ENCODE measurements at regions not wholly inside any gene's neighbourhood (a gene's known extent, or its start where the extent isn't known, plus 50 kb on each side); places are given as distances from the start of the nearest gene placed in this dataset.

DNA sequence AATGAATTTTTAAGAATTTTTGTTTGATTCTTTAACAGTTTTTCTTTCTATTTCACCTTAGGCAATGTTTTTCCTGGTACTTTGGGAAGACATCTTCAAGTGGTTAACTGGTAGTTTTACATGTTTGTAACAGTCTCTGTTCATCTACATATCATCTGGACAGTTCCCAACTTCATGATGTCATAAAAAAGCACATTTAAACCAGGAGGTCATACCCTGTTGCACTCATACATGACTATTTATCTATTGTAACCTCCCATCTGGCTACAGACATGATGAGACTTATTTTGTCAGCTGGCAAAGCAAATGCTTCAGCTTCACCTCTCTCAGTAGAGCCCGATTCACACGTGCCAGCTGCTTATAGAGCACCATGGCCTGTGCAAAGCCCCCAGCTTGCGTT, 99.8 kb upstream of the YPEL5 start:
- TF ChIP-seq CTCF (IDR thresholded peaks at IDR 0.05) (no peak), POLR2AphosphoS5 (IDR thresholded peaks at IDR 0.05) (no peak), POLR2A (IDR thresholded peaks at IDR 0.05) (no peak)
